ENCODE measurements at regions not wholly inside any gene's neighbourhood (a gene's known extent, or its start where the extent isn't known, plus 50 kb on each side); places are given as distances from the start of the nearest gene placed in this dataset.
A peak's percentile ranks its signal among the peaks of the same experiment; 100 is the strongest.
"Not testable (repeated sequence)": the region's sequence is repeated elsewhere in the genome, so short reads cannot be mapped to it uniquely, and the experiment has no call there.

DNA sequence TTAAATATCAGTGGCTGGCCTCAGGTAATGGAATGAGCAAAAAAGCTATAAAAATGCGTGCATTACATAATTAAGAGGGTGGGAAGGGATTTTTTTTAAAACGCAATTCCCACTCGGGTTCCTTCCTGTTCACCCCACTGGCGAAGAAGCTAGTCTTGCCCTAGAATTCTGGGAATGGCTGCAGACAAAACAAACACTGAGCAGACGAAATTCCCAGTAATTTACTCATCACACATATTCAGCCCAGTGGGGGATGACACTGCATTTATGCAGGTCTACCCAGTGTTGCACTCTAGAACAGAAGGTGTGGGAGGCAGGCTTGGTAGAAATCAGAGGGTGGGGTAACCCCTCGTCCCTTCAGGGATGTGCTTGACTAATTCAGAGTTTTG, 2695.0 kb upstream of the DEFB115 start:
- TF ChIP-seq EZH2 (IDR thresholded peaks at IDR 0.05; ENCODE audit: insufficient read depth, poor library complexity, severe bottlenecking) (no peak), EZH2phosphoT487 (IDR thresholded peaks at IDR 0.05; ENCODE audit: insufficient read depth, low read depth) (no peak)
- Histone ChIP-seq H3K36me3 (ENCODE audit: low read depth) (no peaks in the 10 kb centered on the region), H3K4me2 (ENCODE audit: unreplicated experiment) (peak overlapping the region; percentile 84), H3K79me2 (ENCODE audit: insufficient read depth) (no peaks in the 10 kb centered on the region), H3K9me3 (ENCODE audit: low read depth) (no peaks in the 10 kb centered on the region), H3K27ac (peak overlapping the region; percentile 86), H2AFZ (0 out of 2 replicates have a peak overlapping the region, but pooled peaks have one; percentile 26), H3F3A (ENCODE audit: insufficient read depth) (peaks cover 16% of the 10 kb centered on the region; the same call in 1 of the 2 replicates), H4K20me1 (ENCODE audit: insufficient read depth) (no peaks in the 10 kb centered on the region), H3K9ac (peak overlapping the region; percentile 66), H3K27me3 (replicated peaks; ENCODE audit: insufficient read depth) (no peaks in the 10 kb centered on the region), H3K4me1 (ENCODE audit: insufficient read depth) (peaks cover 22% of the 10 kb centered on the region), H3K4me3 (peak overlapping the region; percentile 54), H3K9me2 (ENCODE audit: insufficient read depth) (no peaks in the 10 kb centered on the region)
- in situ Hi-C loops (cut with MboI) = no loop called here
- WGBS, 2 experiments (ENCODE audit: low coverage in 1 of 2, low lambda C conversion rate in 2 of 2, missing lambda C conversion rate in 2 of 2) = 10 to 16% methylated on average over 6 of the region's 6 CpGs
- DNase-seq = peak; percentile 89

GRCh38 chr20:28562899-28563521, 2694.5 kb upstream of the DEFB115 start:
- Histone ChIP-seq H3K4me3 (peak overlapping the region; percentile 54), H3K4me2 (ENCODE audit: unreplicated experiment) (peak overlapping the region; percentile 84), H3K4me1 (ENCODE audit: insufficient read depth) (peaks cover 22% of the 10 kb centered on the region), H2AFZ (peak overlapping the region; percentile 46), H3K9ac (peak overlapping the region; percentile 66), H3F3A (ENCODE audit: insufficient read depth) (peaks cover 16% of the 10 kb centered on the region; the same call in 1 of the 2 replicates), H3K27ac (peak overlapping the region; percentile 86)
- DNase-seq = peak; percentile 84
- H3K36me3 ChIP-seq (ENCODE audit: low read depth); in situ Hi-C loops (cut with MboI); H4K20me1 ChIP-seq (ENCODE audit: insufficient read depth); H3K9me2 ChIP-seq (ENCODE audit: insufficient read depth); H3K9me3 ChIP-seq (ENCODE audit: low read depth); H3K27me3 ChIP-seq (replicated peaks; ENCODE audit: insufficient read depth); H3K79me2 ChIP-seq (ENCODE audit: insufficient read depth): not testable (repeated sequence)
- 13 to 18% methylated on average over 6 of the region's 6 CpGs for WGBS, 2 experiments (ENCODE audit: low coverage in 1 of 2, low lambda C conversion rate in 2 of 2, missing lambda C conversion rate in 2 of 2)

DNA sequence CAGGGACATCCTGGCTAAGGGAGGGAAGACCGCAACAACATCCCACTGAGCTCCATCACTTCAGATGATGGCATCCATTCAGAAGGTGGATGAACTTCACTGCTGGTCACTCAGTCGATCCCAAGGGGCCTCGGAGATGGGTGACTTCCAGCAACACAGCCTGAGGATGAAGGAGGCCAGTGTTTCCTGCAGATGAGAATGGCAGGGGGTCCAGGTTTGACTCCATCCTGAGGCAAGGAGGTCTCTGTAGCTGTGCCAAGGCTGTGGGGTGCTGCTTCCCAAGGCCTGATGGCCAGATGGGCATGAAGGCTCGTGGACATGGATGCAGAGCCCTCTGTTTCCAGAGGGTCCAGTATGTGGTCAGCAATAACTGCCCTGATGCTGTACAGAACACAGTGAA, 2693.4 kb upstream of the DEFB115 start:
- peak overlapping the region; percentile 66; the same call in 1 of the 2 replicates for H3K9ac ChIP-seq
- H3K36me3 ChIP-seq (ENCODE audit: low read depth); H3K27me3 ChIP-seq (replicated peaks; ENCODE audit: insufficient read depth); in situ Hi-C loops (cut with MboI); H2AFZ ChIP-seq; H3K79me2 ChIP-seq (ENCODE audit: insufficient read depth); H3K4me2 ChIP-seq (ENCODE audit: unreplicated experiment); H4K20me1 ChIP-seq (ENCODE audit: insufficient read depth); DNase-seq; H3K9me3 ChIP-seq (ENCODE audit: low read depth); H3K9me2 ChIP-seq (ENCODE audit: insufficient read depth); H3K4me3 ChIP-seq: not testable (repeated sequence)
- H3F3A ChIP-seq (ENCODE audit: insufficient read depth) = peaks cover 16% of the 10 kb centered on the region; the same call in 1 of the 2 replicates
- WGBS, 2 experiments (ENCODE audit: low coverage in 1 of 2, low lambda C conversion rate in 2 of 2, missing lambda C conversion rate in 2 of 2) = 35 to 42% methylated on average over 4 of the region's 4 CpGs
- peak overlapping the region; percentile 86 for H3K27ac ChIP-seq
- peaks cover 22% of the 10 kb centered on the region for H3K4me1 ChIP-seq (ENCODE audit: insufficient read depth)

GRCh38 chr20:28564688-28565463, 2692.6 kb upstream of the DEFB115 start:
- DNase-seq; H3K9ac ChIP-seq; H3K27ac ChIP-seq; H3K9me3 ChIP-seq (ENCODE audit: low read depth); H3K27me3 ChIP-seq (replicated peaks; ENCODE audit: insufficient read depth); H3K79me2 ChIP-seq (ENCODE audit: insufficient read depth); H4K20me1 ChIP-seq (ENCODE audit: insufficient read depth); H3K4me3 ChIP-seq; H3K9me2 ChIP-seq (ENCODE audit: insufficient read depth); H2AFZ ChIP-seq; H3K4me2 ChIP-seq (ENCODE audit: unreplicated experiment); in situ Hi-C loops (cut with MboI); H3K36me3 ChIP-seq (ENCODE audit: low read depth): not testable (repeated sequence)
- peaks cover 16% of the 10 kb centered on the region; the same call in 1 of the 2 replicates for H3F3A ChIP-seq (ENCODE audit: insufficient read depth)
- WGBS, 2 experiments (ENCODE audit: low coverage in 1 of 2, low lambda C conversion rate in 2 of 2, missing lambda C conversion rate in 2 of 2) = 39 to 41% methylated on average over 12 of the region's 12 CpGs
- H3K4me1 ChIP-seq (ENCODE audit: insufficient read depth) = peaks cover 22% of the 10 kb centered on the region

DNA sequence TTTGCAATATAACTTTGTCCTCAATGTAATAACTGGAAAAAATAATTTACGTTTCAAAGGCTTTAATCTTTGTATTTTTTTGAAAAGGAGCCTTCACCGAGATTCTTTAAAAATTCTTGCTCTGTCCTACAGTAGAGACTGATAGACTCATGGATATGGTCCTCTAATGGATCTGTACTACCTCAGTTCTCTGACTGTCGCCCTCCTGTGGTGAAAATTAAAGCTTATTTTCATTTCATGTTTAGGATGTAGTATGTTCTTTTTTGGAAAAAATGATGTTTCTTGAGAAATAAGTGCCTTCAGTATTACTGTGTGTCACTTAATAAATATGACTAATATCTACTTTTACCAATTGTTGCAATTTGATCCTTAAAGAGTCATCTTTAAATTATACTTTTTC, 2681.5 kb upstream of the DEFB115 start:
- H3K4me3 ChIP-seq; H3K36me3 ChIP-seq (ENCODE audit: low read depth); H3K79me2 ChIP-seq (ENCODE audit: insufficient read depth); H3K4me1 ChIP-seq (ENCODE audit: insufficient read depth); H3K9me3 ChIP-seq (ENCODE audit: low read depth); H3K27me3 ChIP-seq (replicated peaks; ENCODE audit: insufficient read depth); in situ Hi-C loops (cut with MboI); H2AFZ ChIP-seq; H3K27ac ChIP-seq; H3F3A ChIP-seq (ENCODE audit: insufficient read depth); H3K9me2 ChIP-seq (ENCODE audit: insufficient read depth); H3K9ac ChIP-seq; H3K4me2 ChIP-seq (ENCODE audit: unreplicated experiment); H4K20me1 ChIP-seq (ENCODE audit: insufficient read depth): not testable (repeated sequence)
- DNase-seq = peak; percentile 33
- 73 to 77% methylated on average over 3 of the region's 3 CpGs for WGBS, 2 experiments (ENCODE audit: low coverage in 1 of 2, low lambda C conversion rate in 2 of 2, missing lambda C conversion rate in 2 of 2)

DNA sequence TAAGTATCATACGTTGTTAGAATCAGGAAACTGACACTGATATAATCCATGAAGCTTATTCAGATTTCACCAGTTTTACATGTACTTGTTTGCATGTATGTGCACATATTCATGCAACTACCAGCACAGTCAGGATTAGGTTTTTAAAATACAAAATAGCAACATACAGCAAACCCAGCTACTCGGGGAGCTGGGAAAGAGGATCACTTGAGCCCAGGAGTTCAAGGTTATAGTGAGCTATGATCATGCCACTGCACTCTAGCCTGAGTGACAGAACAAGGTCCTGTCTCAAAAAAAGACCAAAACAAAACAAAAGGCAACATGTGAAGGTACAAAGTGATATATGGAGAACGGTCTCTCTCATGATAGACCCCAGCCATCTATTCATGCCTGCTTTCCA, 2665.8 kb upstream of the DEFB115 start:
- H3K27ac ChIP-seq; H3K9me3 ChIP-seq (ENCODE audit: low read depth); H4K20me1 ChIP-seq (ENCODE audit: insufficient read depth); H3K4me2 ChIP-seq (ENCODE audit: unreplicated experiment); H3K4me3 ChIP-seq; H3K9ac ChIP-seq; H3F3A ChIP-seq (ENCODE audit: insufficient read depth); H2AFZ ChIP-seq; H3K4me1 ChIP-seq (ENCODE audit: insufficient read depth); in situ Hi-C loops (cut with MboI); H3K27me3 ChIP-seq (replicated peaks; ENCODE audit: insufficient read depth); DNase-seq; H3K9me2 ChIP-seq (ENCODE audit: insufficient read depth): not testable (repeated sequence)
- WGBS, 2 experiments (ENCODE audit: low coverage in 1 of 2, low lambda C conversion rate in 2 of 2, missing lambda C conversion rate in 2 of 2) = 78 to 82% methylated on average over 3 of the region's 3 CpGs
- Histone ChIP-seq H3K79me2 (ENCODE audit: insufficient read depth) (peaks cover 55% of the 10 kb centered on the region), H3K36me3 (ENCODE audit: low read depth) (peaks cover 12% of the 10 kb centered on the region; the same call in 1 of the 2 replicates)

GRCh38 chr20:28593383-28593782, 2664.1 kb upstream of the DEFB115 start:
- H3K4me1 ChIP-seq (ENCODE audit: insufficient read depth); H4K20me1 ChIP-seq (ENCODE audit: insufficient read depth); H3K4me3 ChIP-seq; H3K9me3 ChIP-seq (ENCODE audit: low read depth); H3K9ac ChIP-seq; H3K4me2 ChIP-seq (ENCODE audit: unreplicated experiment); H3K27me3 ChIP-seq (replicated peaks; ENCODE audit: insufficient read depth); H3K9me2 ChIP-seq (ENCODE audit: insufficient read depth); H3K36me3 ChIP-seq (ENCODE audit: low read depth); DNase-seq; H3K27ac ChIP-seq; H2AFZ ChIP-seq; H3F3A ChIP-seq (ENCODE audit: insufficient read depth); in situ Hi-C loops (cut with MboI): not testable (repeated sequence)
- WGBS, 2 experiments (ENCODE audit: low coverage in 1 of 2, low lambda C conversion rate in 2 of 2, missing lambda C conversion rate in 2 of 2) = 96 to 100% methylated on average over 4 of the region's 4 CpGs
- peaks cover 72% of the 10 kb centered on the region for H3K79me2 ChIP-seq (ENCODE audit: insufficient read depth)
